ENCODE measurements at regions not wholly inside any gene's neighbourhood (a gene's known extent, or its start where the extent isn't known, plus 50 kb on each side); places are given as distances from the start of the nearest gene placed in this dataset.

GRCh38 chr2:74760875-74761630 is 72.9 kb upstream of the HK2 start:
- TF ChIP-seq EZH2 (IDR thresholded peaks at IDR 0.05; ENCODE audit: low read length, unreplicated experiment) (no peak), EZH2phosphoT487 (IDR thresholded peaks at IDR 0.05; ENCODE audit: borderline replicate concordance, low read length) (no peak)
- TF ChIP-seq, protein P1, sequence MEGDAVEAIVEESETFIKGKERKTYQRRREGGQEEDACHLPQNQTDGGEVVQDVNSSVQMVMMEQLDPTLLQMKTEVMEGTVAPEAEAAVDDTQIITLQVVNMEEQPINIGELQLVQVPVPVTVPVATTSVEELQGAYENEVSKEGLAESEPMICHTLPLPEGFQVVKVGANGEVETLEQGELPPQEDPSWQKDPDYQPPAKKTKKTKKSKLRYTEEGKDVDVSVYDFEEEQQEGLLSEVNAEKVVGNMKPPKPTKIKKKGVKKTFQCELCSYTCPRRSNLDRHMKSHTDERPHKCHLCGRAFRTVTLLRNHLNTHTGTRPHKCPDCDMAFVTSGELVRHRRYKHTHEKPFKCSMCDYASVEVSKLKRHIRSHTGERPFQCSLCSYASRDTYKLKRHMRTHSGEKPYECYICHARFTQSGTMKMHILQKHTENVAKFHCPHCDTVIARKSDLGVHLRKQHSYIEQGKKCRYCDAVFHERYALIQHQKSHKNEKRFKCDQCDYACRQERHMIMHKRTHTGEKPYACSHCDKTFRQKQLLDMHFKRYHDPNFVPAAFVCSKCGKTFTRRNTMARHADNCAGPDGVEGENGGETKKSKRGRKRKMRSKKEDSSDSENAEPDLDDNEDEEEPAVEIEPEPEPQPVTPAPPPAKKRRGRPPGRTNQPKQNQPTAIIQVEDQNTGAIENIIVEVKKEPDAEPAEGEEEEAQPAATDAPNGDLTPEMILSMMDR (conservative IDR thresholded peaks at IDR 0.05; ENCODE audit: low read depth, low read length), result no peak

Data from PC-3 (cell line).